ENCODE measurements at regions not wholly inside any gene's neighbourhood (a gene's known extent, or its start where the extent isn't known, plus 50 kb on each side); places are given as distances from the start of the nearest gene placed in this dataset.

- DNase-seq (ENCODE audit: low spot score, unreplicated experiment): no peak
- Mint-ChIP-seq H3K27ac (no peak overlapping the region), H3K4me1 (ENCODE audit: low read depth) (peaks cover 2% of the 10 kb centered on the region), H3K4me3 (ENCODE audit: low read depth) (no peak overlapping the region), H3K27me3 (no peaks in the 10 kb centered on the region), H3K9me3 (ENCODE audit: low read depth) (peaks cover 2% of the 10 kb centered on the region), H3K36me3 (ENCODE audit: insufficient read depth) (no peaks in the 10 kb centered on the region)
- no peak for TF ChIP-seq CTCF (IDR thresholded peaks at IDR 0.05; ENCODE audit: unreplicated experiment)
Measured at GRCh38 chr13:69649063-69649392, 458.6 kb upstream of the ATXN8OS start.

GRCh38 chr13:69648340-69649062 lies 459.1 kb upstream of the ATXN8OS start:
- Mint-ChIP-seq H3K9me3 (ENCODE audit: low read depth) (peaks cover 2% of the 10 kb centered on the region), H3K27me3 (no peaks in the 10 kb centered on the region), H3K27ac (no peak overlapping the region), H3K4me1 (ENCODE audit: low read depth) (peaks cover 2% of the 10 kb centered on the region), H3K4me3 (ENCODE audit: low read depth) (no peak overlapping the region), H3K36me3 (ENCODE audit: insufficient read depth) (no peaks in the 10 kb centered on the region)
- no peak for TF ChIP-seq CTCF (IDR thresholded peaks at IDR 0.05; ENCODE audit: unreplicated experiment)
- no peak for DNase-seq (ENCODE audit: low spot score, unreplicated experiment)

GRCh38 chr13:69644447-69644846 lies 463.2 kb upstream of the ATXN8OS start:
- Mint-ChIP-seq H3K36me3 (ENCODE audit: insufficient read depth) (no peaks in the 10 kb centered on the region), H3K9me3 (ENCODE audit: low read depth) (peaks cover 2% of the 10 kb centered on the region), H3K27ac (no peak overlapping the region), H3K4me3 (ENCODE audit: low read depth) (no peak overlapping the region), H3K27me3 (no peaks in the 10 kb centered on the region), H3K4me1 (ENCODE audit: low read depth) (peaks cover 2% of the 10 kb centered on the region)
- TF ChIP-seq CTCF (IDR thresholded peaks at IDR 0.05; ENCODE audit: unreplicated experiment): no peak
- no peak for DNase-seq (ENCODE audit: low spot score, unreplicated experiment)

GRCh38 chr13:69641773-69642172 lies 465.9 kb upstream of the ATXN8OS start:
- no peak for TF ChIP-seq CTCF (IDR thresholded peaks at IDR 0.05; ENCODE audit: unreplicated experiment)
- H3K4me1 Mint-ChIP-seq (ENCODE audit: low read depth): no peaks in the 10 kb centered on the region
- no peak overlapping the region for H3K4me3 Mint-ChIP-seq (ENCODE audit: low read depth)
- no peak for DNase-seq (ENCODE audit: low spot score, unreplicated experiment)
- no peaks in the 10 kb centered on the region for H3K27me3 Mint-ChIP-seq
- no peak overlapping the region for H3K27ac Mint-ChIP-seq
- H3K9me3 Mint-ChIP-seq (ENCODE audit: low read depth): peaks cover 2% of the 10 kb centered on the region
- no peaks in the 10 kb centered on the region for H3K36me3 Mint-ChIP-seq (ENCODE audit: insufficient read depth)

- H3K36me3 Mint-ChIP-seq (ENCODE audit: insufficient read depth): no peaks in the 10 kb centered on the region
- H3K27me3 Mint-ChIP-seq: no peaks in the 10 kb centered on the region
- no peak overlapping the region for H3K27ac Mint-ChIP-seq
- TF ChIP-seq CTCF (IDR thresholded peaks at IDR 0.05; ENCODE audit: unreplicated experiment): no peak
- no peak overlapping the region for H3K4me3 Mint-ChIP-seq (ENCODE audit: low read depth)
- no peaks in the 10 kb centered on the region for H3K9me3 Mint-ChIP-seq (ENCODE audit: low read depth)
- no peak for DNase-seq (ENCODE audit: low spot score, unreplicated experiment)
- H3K4me1 Mint-ChIP-seq (ENCODE audit: low read depth): no peaks in the 10 kb centered on the region
Measured at GRCh38 chr13:69633044-69633443, 474.6 kb upstream of the ATXN8OS start.

Data from progenitor cell of endocrine pancreas (in vitro differentiated cells).